HCT116 (cell line): ENCODE measurements at regions not wholly inside any gene's neighbourhood (a gene's known extent, or its start where the extent isn't known, plus 50 kb on each side); places are given as distances from the start of the nearest gene placed in this dataset.

Experiments
- ATAC-seq: fragments of 200-7000 bp; cut with Tn5 transposase; 2 replicates; pipeline ENCODE4 v1.9.1; 2020; ENCODE audit warnings: mild to moderate bottlenecking, moderate library complexity
- BruUV-seq: library from RNA; stranded (reverse); fragments of 400-500 nt; replicated peaks from 2 replicates; lab custom pipeline; 2021; lab: Mats Ljungman, UMichigan
- CTCF ChIA-PET: fragments of 300-600 bp; sonication (Branson Sonifier 250); formaldehyde crosslinking; loops from one replicate; lab custom pipeline; 2021; ENCODE audit warnings: antibody characterized with exemption; lab: Charles Lee
- POLR2A ChIA-PET: fragments of 300-600, 350-600 bp; sonication (Branson Sonifier 250); formaldehyde crosslinking; loops from one replicate; lab custom pipeline; 2021; ENCODE audit warnings: antibody characterized with exemption; lab: Charles Lee
- RAD21 ChIA-PET, 2 experiments: fragments of 300-600 bp; sonication (Branson Sonifier 250); formaldehyde crosslinking; loops; one replicate each; lab custom pipeline; 2023; ENCODE audit warnings: low total read pairs in 2 of 2; ENCODE audit not compliant: uncharacterized antibody in 2 of 2, unreplicated experiment in 2 of 2, low non-redundant PET in 1 of 2; lab: Charles Lee
- DNase-seq: peaks from one replicate; pipeline ENCODE4 v3.0.0-alpha.2; 2010; ENCODE audit warnings: low read depth, low spot score
- H2AFZ ChIP-seq: fragments of 200-600 bp; shearing (Covaris generic), sonication (generic); 2 replicates; pipeline ENCODE4 v1.6.1; 2017; ENCODE audit warnings: low read depth, mixed run types, mixed read lengths, antibody characterized with exemption, low read length; ENCODE audit not compliant: poor library complexity, severe bottlenecking
- H3K27ac ChIP-seq: 2 replicates; pipeline ENCODE4 v1.5.1; 2012; ENCODE audit warnings: low read depth, low read length
- H3K27me3 ChIP-seq: fragments of 200-600 bp; sonication (generic); 2 replicates; pipeline ENCODE4 v1.6.1; 2016; ENCODE audit warnings: mixed run types, low read length, mixed read lengths; ENCODE audit not compliant: insufficient read depth
- H3K36me3 ChIP-seq, 2 experiments: fragments of 200-500 bp in 1 of 2; fragments of 200-600 bp in 1 of 2; sonication (Bioruptor generic) in 1 of 2; sonication (generic) in 1 of 2; 2 replicates each; pipeline versions ENCODE4 v1.5.1 to v1.6.1; 2014 to 2016; ENCODE audit warnings: low read length in 2 of 2, inconsistent platforms in 1 of 2, mixed read lengths in 1 of 2, mixed run types in 1 of 2; ENCODE audit not compliant: insufficient read depth in 2 of 2, control insufficient read depth in 1 of 2
- H3K4me1 ChIP-seq, 2 experiments: fragments of 200-600 bp in 1 of 2; sonication (generic) in 1 of 2; 2 replicates each; pipeline versions ENCODE4 v1.5.1 to v1.6.1; 2012 to 2017; ENCODE audit warnings: low read length in 2 of 2, inconsistent platforms in 1 of 2, mild to moderate bottlenecking in 1 of 2, mixed read lengths in 1 of 2, mixed run types in 1 of 2, moderate library complexity in 1 of 2; ENCODE audit not compliant: insufficient read depth in 2 of 2, control insufficient read depth in 1 of 2
- H3K4me2 ChIP-seq: fragments of 200-600 bp; sonication (generic); 2 replicates; pipeline ENCODE4 v1.6.1; 2017; ENCODE audit warnings: mixed run types, low read length, mixed read lengths
- H3K4me3 ChIP-seq, 2 experiments: fragments of 200-600 bp in 1 of 2; sonication (generic) in 1 of 2; replicated peaks in 1 of 2; 2 replicates each; pipeline ENCODE4 v1.5.1; 2011 to 2016; ENCODE audit warnings: low read length in 2 of 2, control low read depth in 1 of 2, low read depth in 1 of 2, mild to moderate bottlenecking in 1 of 2, mixed read lengths in 1 of 2, mixed run types in 1 of 2
- H3K79me2 ChIP-seq: fragments of 200-600 bp; sonication (generic); 2 replicates; pipeline ENCODE4 v1.6.1; 2017; ENCODE audit warnings: mild to moderate bottlenecking, mixed run types, low read length, moderate library complexity, mixed read lengths; ENCODE audit not compliant: insufficient read depth
- H3K9ac ChIP-seq: fragments of 200-600 bp; sonication (generic); 2 replicates; pipeline ENCODE4 v1.6.1; 2016; ENCODE audit warnings: low read length, mixed read lengths
- H3K9me2 ChIP-seq: fragments of 200-600 bp; sonication (generic), shearing (Covaris generic); 2 replicates; pipeline ENCODE4 v1.6.1; 2017; ENCODE audit warnings: mixed run types, mild to moderate bottlenecking, moderate library complexity; ENCODE audit not compliant: insufficient read depth
- H3K9me3 ChIP-seq, 2 experiments: fragments of 200-500 bp in 1 of 2; fragments of 200-600 bp in 1 of 2; sonication (Bioruptor generic) in 1 of 2; sonication (generic) in 1 of 2; 2 replicates each; pipeline ENCODE4 v1.6.1; 2014 to 2017; ENCODE audit warnings: low read length in 2 of 2, mixed read lengths in 2 of 2, inconsistent platforms in 1 of 2, low read depth in 1 of 2, mild to moderate bottlenecking in 1 of 2, mixed run types in 1 of 2, moderate library complexity in 1 of 2; ENCODE audit not compliant: control insufficient read depth in 1 of 2, insufficient read depth in 1 of 2
- H4K20me1 ChIP-seq: fragments of 200-600 bp; sonication (generic), shearing (Covaris generic); 2 replicates; pipeline ENCODE4 v1.6.1; 2017; ENCODE audit warnings: mixed run types, mild to moderate bottlenecking, moderate library complexity; ENCODE audit not compliant: insufficient read depth
- CEBPB ChIP-seq: IDR thresholded peaks from 2 replicates; pipeline ENCODE4 v1.6.1; 2012; ENCODE audit warnings: low read depth
- EGR1 ChIP-seq: IDR thresholded peaks from 2 replicates; pipeline ENCODE4 v1.6.1; 2012; ENCODE audit warnings: low read depth
- ELF1 ChIP-seq: IDR thresholded peaks from 2 replicates; pipeline ENCODE4 v1.6.1; 2012; ENCODE audit warnings: low read depth, borderline replicate concordance
- EZH2 ChIP-seq: fragments of 200-600 bp; sonication (generic); IDR thresholded peaks from 2 replicates; pipeline ENCODE4 v1.6.1; 2017; ENCODE audit warnings: antibody characterized with exemption, mixed run types
- EZH2phosphoT487 ChIP-seq: fragments of 200-600 bp; IDR thresholded peaks from 2 replicates; pipeline ENCODE4 v1.6.1; 2018; ENCODE audit warnings: antibody characterized with exemption, borderline replicate concordance
- FOSL1 ChIP-seq: IDR thresholded peaks from 2 replicates; pipeline ENCODE4 v1.6.1; 2012; ENCODE audit warnings: low read depth
- JUND ChIP-seq: IDR thresholded peaks from 2 replicates; pipeline ENCODE4 v1.6.1; 2012
- MAX ChIP-seq: IDR thresholded peaks from 2 replicates; pipeline ENCODE4 v1.6.1; 2012
- POLR2A ChIP-seq: IDR thresholded peaks from 2 replicates; pipeline ENCODE4 v1.7.0; 2011; ENCODE audit warnings: borderline replicate concordance; ENCODE audit not compliant: insufficient read depth, insufficient read length; ENCODE audit errors: extremely low read depth
- POLR2AphosphoS5 ChIP-seq: IDR thresholded peaks from 2 replicates; pipeline ENCODE4 v1.6.1; 2011; ENCODE audit warnings: mild to moderate bottlenecking, low read depth, low read length, moderate library complexity
- REST ChIP-seq: IDR thresholded peaks from 2 replicates; pipeline ENCODE4 v1.6.1; 2012; ENCODE audit warnings: low read depth
- SIN3A ChIP-seq: IDR thresholded peaks from 2 replicates; pipeline ENCODE4 v1.6.1; 2012; ENCODE audit warnings: low read depth
- SP1 ChIP-seq: IDR thresholded peaks from 2 replicates; pipeline ENCODE4 v1.6.1; 2012; ENCODE audit warnings: low read depth
- SRF ChIP-seq: IDR thresholded peaks from 2 replicates; pipeline ENCODE4 v1.6.1; 2012; ENCODE audit warnings: low read depth
- TCF7L2 ChIP-seq: IDR thresholded peaks from 2 replicates; pipeline ENCODE4 v1.7.0; 2011; ENCODE audit warnings: borderline replicate concordance, inconsistent platforms; ENCODE audit not compliant: insufficient read depth, insufficient read length; ENCODE audit errors: extremely low read depth
- YY1 ChIP-seq: IDR thresholded peaks from 2 replicates; pipeline ENCODE4 v1.6.1; 2011; ENCODE audit warnings: low read length, low read depth, moderate library complexity, mild to moderate bottlenecking; ENCODE audit not compliant: insufficient replicate concordance; ENCODE audit errors: extremely low read depth
- ZFX ChIP-seq: fragments of 450-650 bp; IDR thresholded peaks from 2 replicates; pipeline ENCODE4 v1.6.1; 2017
- ZNF274 ChIP-seq: fragments of 200-500 bp; sonication (Bioruptor generic); IDR thresholded peaks from 2 replicates; pipeline ENCODE4 v1.6.1; 2014; ENCODE audit warnings: mild to moderate bottlenecking, low read depth, low read length, inconsistent platforms
- intact Hi-C: fragments of 100-400 bp; cut with micrococcal nuclease; formaldehyde crosslinking; loops from 2 replicates; pipeline ENCODE4 v1.10.0; 2022

GRCh38 chr6:134866563-134866962 is 83.3 kb downstream of the ALDH8A1 start:
- DNase-seq (no peak), ATAC-seq (no peak)
- H4K20me1 ChIP-seq: no peaks in the 10 kb centered on the region
- H2AFZ ChIP-seq: no peak overlapping the region
- H3K9me3 ChIP-seq: no peaks in the 10 kb centered on the region
- H3K9ac ChIP-seq: no peak overlapping the region
- H3K79me2 ChIP-seq: no peaks in the 10 kb centered on the region
- intact Hi-C loops: no loop called here
- ChIA-PET CTCF (no interaction called here), POLR2A (no interaction called here), RAD21 (no interaction called here)
- H3K9me2 ChIP-seq: no peaks in the 10 kb centered on the region
- no peaks in the 10 kb centered on the region for H3K27me3 ChIP-seq
- BruUV-seq: no TSS peak
- no peak for TF ChIP-seq JUND
- H3K4me2 ChIP-seq: no peak overlapping the region
- no peaks in the 10 kb centered on the region for H3K4me1 ChIP-seq
- H3K27ac ChIP-seq: no peak overlapping the region
- no peak overlapping the region for H3K4me3 ChIP-seq
- H3K36me3 ChIP-seq: no peaks in the 10 kb centered on the region

- ChIA-PET POLR2A (no interaction called here), RAD21 (no interaction called here), CTCF (no interaction called here)
- no peaks in the 10 kb centered on the region for H3K79me2 ChIP-seq
- no peaks in the 10 kb centered on the region for H3K27me3 ChIP-seq
- no peaks in the 10 kb centered on the region for H3K4me1 ChIP-seq
- no peak overlapping the region for H2AFZ ChIP-seq
- no peak for DNase-seq
- no peak overlapping the region for H3K4me3 ChIP-seq
- BruUV-seq: no TSS peak
- H3K36me3 ChIP-seq: no peaks in the 10 kb centered on the region
- intact Hi-C loops: no loop called here
- ATAC-seq: no peak
- no peak overlapping the region for H3K4me2 ChIP-seq
- H3K9me3 ChIP-seq: no peaks in the 10 kb centered on the region
- H3K9ac ChIP-seq: no peak overlapping the region
- H3K9me2 ChIP-seq: no peaks in the 10 kb centered on the region
- no peaks in the 10 kb centered on the region for H4K20me1 ChIP-seq
- no peak overlapping the region for H3K27ac ChIP-seq
- TF ChIP-seq MAX (no peak), ZFX (no peak), SP1 (no peak), EGR1 (no peak), FOSL1 (no peak), REST (no peak), EZH2 (no peak), JUND (no peak), POLR2A (no peak), ELF1 (no peak), POLR2AphosphoS5 (no peak), SIN3A (no peak), EZH2phosphoT487 (no peak), SRF (no peak), CEBPB (no peak), YY1 (no peak), TCF7L2 (no peak), ZNF274 (no peak)
Measured at GRCh38 chr6:134864558-134864957, 85.3 kb downstream of the ALDH8A1 start.
